CD14-positive monocyte (primary cell): ENCODE measurements at regions not wholly inside any gene's neighbourhood (a gene's known extent, or its start where the extent isn't known, plus 50 kb on each side); places are given as distances from the start of the nearest gene placed in this dataset.

ENCODE experiments used
- DNase-seq, 3 donors: peaks; one replicate each; pipeline ENCODE4 v3.0.0-alpha.2; 2011 to 2022
- H2AFZ ChIP-seq: 2 replicates; pipeline ENCODE4 v1.6.0; 2012; ENCODE audit warnings: mild to moderate bottlenecking, low read depth, low read length, inconsistent platforms; ENCODE audit not compliant: insufficient read depth, poor library complexity, severe bottlenecking
- H3K27ac ChIP-seq, 2 donors: 1 replicate in 1 of 2; 2 replicates in 1 of 2; pipeline ENCODE4 v1.5.1; 2012 to 2013; ENCODE audit warnings: low read length in 2 of 2, control low read depth in 1 of 2, inconsistent platforms in 1 of 2, low read depth in 1 of 2, mild to moderate bottlenecking in 1 of 2
- H3K27me3 ChIP-seq, 2 donors: one replicate each; pipeline versions ENCODE4 v1.6.0 to v1.6.1; 2011 to 2013; ENCODE audit warnings: low read length in 2 of 2; ENCODE audit not compliant: control insufficient read depth in 2 of 2, insufficient read depth in 2 of 2
- H3K36me3 ChIP-seq, 2 donors: replicated peaks in 1 of 2; 1 replicate in 1 of 2; 2 replicates in 1 of 2; pipeline versions ENCODE4 v1.5.1 to v1.6.1; 2012 to 2013; ENCODE audit warnings: low read length in 2 of 2, control low read depth in 1 of 2, inconsistent platforms in 1 of 2, mild to moderate bottlenecking in 1 of 2; ENCODE audit not compliant: insufficient read depth in 2 of 2, control insufficient read depth in 1 of 2
- H3K4me1 ChIP-seq, 2 donors: 1 replicate in 1 of 2; 2 replicates in 1 of 2; pipeline versions ENCODE4 v1.5.1 to v1.6.1; 2012 to 2013; ENCODE audit warnings: low read length in 2 of 2, control low read depth in 1 of 2, inconsistent platforms in 1 of 2, mild to moderate bottlenecking in 1 of 2, moderate library complexity in 1 of 2; ENCODE audit not compliant: insufficient read depth in 2 of 2, control insufficient read depth in 1 of 2
- H3K4me2 ChIP-seq: replicated peaks from 2 replicates; pipeline ENCODE3; 2012; ENCODE audit warnings: low read length, moderate library complexity, mild to moderate bottlenecking; ENCODE audit not compliant: poor library complexity, severe bottlenecking; ENCODE audit errors: extremely low read depth
- H3K4me3 ChIP-seq, 3 experiments: fragments of 200-600 bp in 1 of 3; sonication (generic) in 1 of 3; replicated peaks in 1 of 3; 1 replicate in 2 of 3; 2 replicates in 1 of 3; pipeline ENCODE4 v1.5.1; 2011 to 2013; ENCODE audit warnings: low read length in 3 of 3, mild to moderate bottlenecking in 3 of 3, control low read depth in 2 of 3, low read depth in 2 of 3, inconsistent platforms in 1 of 3, moderate library complexity in 1 of 3
- H3K79me2 ChIP-seq: 2 replicates; pipeline ENCODE4 v1.6.0; 2012; ENCODE audit warnings: mild to moderate bottlenecking, control low read depth, inconsistent platforms, low read length, moderate library complexity; ENCODE audit not compliant: insufficient read depth
- H3K9ac ChIP-seq: 2 replicates; pipeline ENCODE4 v1.6.0; 2017; ENCODE audit warnings: low read length, mild to moderate bottlenecking; ENCODE audit not compliant: insufficient read depth, poor library complexity, severe bottlenecking
- H3K9me3 ChIP-seq, 2 donors: replicated peaks in 1 of 2; 1 replicate in 1 of 2; 2 replicates in 1 of 2; pipeline versions ENCODE4 v1.5.1 to v1.6.1; 2012 to 2013; ENCODE audit warnings: low read length in 2 of 2, control low read depth in 1 of 2; ENCODE audit not compliant: control insufficient read depth in 1 of 2, insufficient read depth in 1 of 2
- H4K20me1 ChIP-seq: 2 replicates; pipeline ENCODE4 v1.6.0; 2012; ENCODE audit warnings: mild to moderate bottlenecking, low read length, control low read depth, moderate library complexity; ENCODE audit not compliant: insufficient read depth
- H3K27ac Mint-ChIP-seq, 7 donors: one replicate each; pipeline ENCODE4 v1.8.0; 2020; ENCODE audit warnings: mild to moderate bottlenecking in 7 of 7, mixed read lengths in 7 of 7, moderate library complexity in 6 of 7, inconsistent platforms in 2 of 7
- H3K27me3 Mint-ChIP-seq, 3 donors: one replicate each; pipeline ENCODE4 v1.8.0; 2021 to 2022; ENCODE audit warnings: low read depth in 3 of 3, mild to moderate bottlenecking in 3 of 3, mixed read lengths in 3 of 3, moderate library complexity in 3 of 3, inconsistent platforms in 1 of 3
- H3K36me3 Mint-ChIP-seq, 2 donors: one replicate each; pipeline ENCODE4 v1.8.0; 2020; ENCODE audit warnings: mixed read lengths in 2 of 2, inconsistent platforms in 1 of 2, mild to moderate bottlenecking in 1 of 2
- H3K4me1 Mint-ChIP-seq: one replicate; pipeline ENCODE4 v1.8.0; 2020; ENCODE audit warnings: mild to moderate bottlenecking, mixed read lengths
- H3K4me3 Mint-ChIP-seq, 2 donors: one replicate each; pipeline ENCODE4 v1.8.0; 2020; ENCODE audit warnings: mild to moderate bottlenecking in 2 of 2, mixed read lengths in 2 of 2, moderate library complexity in 1 of 2
- H3K9me3 Mint-ChIP-seq, 7 donors: one replicate each; pipeline ENCODE4 v1.8.0; 2020 to 2022; ENCODE audit warnings: mixed read lengths in 7 of 7, mild to moderate bottlenecking in 6 of 7, moderate library complexity in 6 of 7, inconsistent platforms in 2 of 7
- WGBS: methylation state at CpG from one replicate; pipeline ENCODE4 v1.1.5; 2013; ENCODE audit warnings: missing lambda C conversion rate; ENCODE audit not compliant: insufficient coverage; 5-methylcytosine and 5-hydroxymethylcytosine counted together
- intact Hi-C, 2 donors: fragments of 100-400 bp; cut with micrococcal nuclease; formaldehyde crosslinking; loops; one replicate each; pipeline versions ENCODE4 v1.15.0 to v1.15.1; 2023
- TF ChIP-seq, protein P1 (sequence below): fragments of 200-600 bp; IDR thresholded peaks from one replicate; pipeline ENCODE4 v1.8.0; 2022; ENCODE audit warnings: antibody characterized with exemption, mild to moderate bottlenecking

GRCh38 chr3:18283680-18284079, 141.5 kb downstream of the SATB1 start:
- Histone ChIP-seq H3K4me1 (no peaks in the 10 kb centered on the region), H3K9me3 (no peaks in the 10 kb centered on the region), H3K9ac (no peak overlapping the region), H3K79me2 (no peaks in the 10 kb centered on the region), H3K4me3 (no peak overlapping the region), H3K36me3 (no peaks in the 10 kb centered on the region), H3K27me3 (no peaks in the 10 kb centered on the region), H3K27ac (no peak overlapping the region), H3K4me2 (no peak overlapping the region), H4K20me1 (no peaks in the 10 kb centered on the region), H2AFZ (no peak overlapping the region)
- peaks cover 0 to 5% (median 0%) of the 10 kb centered on the region in 7 donors for H3K9me3 Mint-ChIP-seq
- no peak for DNase-seq
- H3K36me3 Mint-ChIP-seq = no peaks in the 10 kb centered on the region
- H3K4me1 Mint-ChIP-seq = no peaks in the 10 kb centered on the region
- 100% methylated on average over 1 of the region's 2 CpGs for WGBS
- intact Hi-C loops = no loop called here
- H3K4me3 Mint-ChIP-seq = no peak overlapping the region
- peaks cover 0 to 2% (median 0%) of the 10 kb centered on the region in 3 donors for H3K27me3 Mint-ChIP-seq
- H3K27ac Mint-ChIP-seq = no peak overlapping the region
- TF ChIP-seq, protein P1, sequence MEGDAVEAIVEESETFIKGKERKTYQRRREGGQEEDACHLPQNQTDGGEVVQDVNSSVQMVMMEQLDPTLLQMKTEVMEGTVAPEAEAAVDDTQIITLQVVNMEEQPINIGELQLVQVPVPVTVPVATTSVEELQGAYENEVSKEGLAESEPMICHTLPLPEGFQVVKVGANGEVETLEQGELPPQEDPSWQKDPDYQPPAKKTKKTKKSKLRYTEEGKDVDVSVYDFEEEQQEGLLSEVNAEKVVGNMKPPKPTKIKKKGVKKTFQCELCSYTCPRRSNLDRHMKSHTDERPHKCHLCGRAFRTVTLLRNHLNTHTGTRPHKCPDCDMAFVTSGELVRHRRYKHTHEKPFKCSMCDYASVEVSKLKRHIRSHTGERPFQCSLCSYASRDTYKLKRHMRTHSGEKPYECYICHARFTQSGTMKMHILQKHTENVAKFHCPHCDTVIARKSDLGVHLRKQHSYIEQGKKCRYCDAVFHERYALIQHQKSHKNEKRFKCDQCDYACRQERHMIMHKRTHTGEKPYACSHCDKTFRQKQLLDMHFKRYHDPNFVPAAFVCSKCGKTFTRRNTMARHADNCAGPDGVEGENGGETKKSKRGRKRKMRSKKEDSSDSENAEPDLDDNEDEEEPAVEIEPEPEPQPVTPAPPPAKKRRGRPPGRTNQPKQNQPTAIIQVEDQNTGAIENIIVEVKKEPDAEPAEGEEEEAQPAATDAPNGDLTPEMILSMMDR = no peak

- H3K27ac ChIP-seq = no peak overlapping the region
- peaks cover 0 to 2% (median 0%) of the 10 kb centered on the region in 3 donors for H3K27me3 Mint-ChIP-seq
- no peaks in the 10 kb centered on the region for H3K9me3 ChIP-seq
- no peaks in the 10 kb centered on the region for H3K79me2 ChIP-seq
- H3K4me1 Mint-ChIP-seq = no peaks in the 10 kb centered on the region
- H3K4me3 ChIP-seq = no peak overlapping the region
- no peak overlapping the region for H3K27ac Mint-ChIP-seq
- intact Hi-C loops = no loop called here
- no peaks in the 10 kb centered on the region for H4K20me1 ChIP-seq
- H3K9ac ChIP-seq = no peak overlapping the region
- H3K9me3 Mint-ChIP-seq = peaks cover 0 to 5% (median 0%) of the 10 kb centered on the region in 7 donors
- no CpG with 5 or more reads among the region's 2 CpGs for WGBS
- DNase-seq = no peak
- H2AFZ ChIP-seq = no peak overlapping the region
- no peak overlapping the region for H3K4me3 Mint-ChIP-seq
- TF ChIP-seq, protein P1 = no peak
- H3K36me3 Mint-ChIP-seq = no peaks in the 10 kb centered on the region
- H3K4me1 ChIP-seq = no peaks in the 10 kb centered on the region
- no peaks in the 10 kb centered on the region for H3K27me3 ChIP-seq
- H3K4me2 ChIP-seq = no peak overlapping the region
- no peaks in the 10 kb centered on the region for H3K36me3 ChIP-seq
Measured at GRCh38 chr3:18282507-18282906, 142.6 kb downstream of the SATB1 start.
